ENCODE measurements at regions not wholly inside any gene's neighbourhood (a gene's known extent, or its start where the extent isn't known, plus 50 kb on each side); places are given as distances from the start of the nearest gene placed in this dataset.
"Not testable (repeated sequence)": the region's sequence is repeated elsewhere in the genome, so short reads cannot be mapped to it uniquely, and the experiment has no call there.

- no peak for DNase-seq (ENCODE audit: low read depth)
Measured at GRCh38 chrX:16067886-16068515, 55.4 kb upstream of the GRPR start.

GRCh38 chrX:16063921-16064320 lies 59.4 kb upstream of the GRPR start:
- DNase-seq (ENCODE audit: low read depth): no peak

- DNase-seq (ENCODE audit: low read depth): no peak
Measured at GRCh38 chrX:16063141-16063540, 60.2 kb upstream of the GRPR start.

- no peak for DNase-seq (ENCODE audit: low read depth)
Measured at GRCh38 chrX:16061296-16061695, 62.1 kb upstream of the GRPR start.

GRCh38 chrX:16060252-16060651 lies 63.1 kb upstream of the GRPR start:
- DNase-seq (ENCODE audit: low read depth): no peak

GRCh38 chrX:16049126-16049525 lies 74.2 kb upstream of the GRPR start:
- not testable (repeated sequence) for DNase-seq (ENCODE audit: low read depth)

- DNase-seq (ENCODE audit: low read depth): no peak
Measured at GRCh38 chrX:16042980-16043379, 80.4 kb upstream of the GRPR start.

- no peak for DNase-seq (ENCODE audit: low read depth)
Measured at GRCh38 chrX:16039834-16040233, 83.5 kb upstream of the GRPR start.

- DNase-seq (ENCODE audit: low read depth): no peak
Measured at GRCh38 chrX:16039363-16039762, 84.0 kb upstream of the GRPR start.

GRCh38 chrX:16033331-16033730 lies 90.0 kb upstream of the GRPR start:
- no peak for DNase-seq (ENCODE audit: low read depth)

GRCh38 chrX:16028576-16028975 lies 94.8 kb upstream of the GRPR start:
- DNase-seq (ENCODE audit: low read depth): no peak

- DNase-seq (ENCODE audit: low read depth): no peak
Measured at GRCh38 chrX:16023790-16024734, 99.3 kb upstream of the GRPR start.

GRCh38 chrX:16022580-16023200 lies 100.7 kb upstream of the GRPR start:
- no peak for DNase-seq (ENCODE audit: low read depth)

- no peak for DNase-seq (ENCODE audit: low read depth)
Measured at GRCh38 chrX:16018291-16018690, 105.1 kb upstream of the GRPR start.

GRCh38 chrX:16014171-16014570 lies 109.2 kb upstream of the GRPR start:
- DNase-seq (ENCODE audit: low read depth): no peak

- DNase-seq (ENCODE audit: low read depth): no peak
Measured at GRCh38 chrX:16012250-16012649, 111.1 kb upstream of the GRPR start.

GRCh38 chrX:16005917-16006316 lies 117.4 kb upstream of the GRPR start:
- no peak for DNase-seq (ENCODE audit: low read depth)

- DNase-seq (ENCODE audit: low read depth): no peak
Measured at GRCh38 chrX:16002185-16002584, 121.2 kb upstream of the GRPR start.

- DNase-seq (ENCODE audit: low read depth): no peak
Measured at GRCh38 chrX:15998350-15998749, 125.0 kb upstream of the GRPR start.

- no peak for DNase-seq (ENCODE audit: low read depth)
Measured at GRCh38 chrX:15989716-15990115, 133.6 kb upstream of the GRPR start.

GRCh38 chrX:15988661-15989603 lies 134.3 kb upstream of the AP1S2 start:
- peak; percentile 35 for DNase-seq (ENCODE audit: low read depth)

- DNase-seq (ENCODE audit: low read depth): no peak
Measured at GRCh38 chrX:15985937-15986336, 131.3 kb upstream of the AP1S2 start.

Measured in HS-27A (cell line).